ENCODE measurements at regions not wholly inside any gene's neighbourhood (a gene's known extent, or its start where the extent isn't known, plus 50 kb on each side); places are given as distances from the start of the nearest gene placed in this dataset.
A peak's percentile ranks its signal among the peaks of the same experiment; 100 is the strongest.

- DNase-seq: peak; percentile 26
These were observed 397.9 kb downstream of the BRINP2 start for GRCh38 chr1:177568622-177569021.

- DNase-seq: peak; percentile 70
These were observed 396.6 kb downstream of the BRINP2 start for GRCh38 chr1:177567393-177567792.

- DNase-seq: no peak
These were observed 395.7 kb downstream of the BRINP2 start for GRCh38 chr1:177566495-177566894.

- DNase-seq: no peak
These were observed 390.7 kb downstream of the BRINP2 start for GRCh38 chr1:177561436-177561835.

GRCh38 chr1:177558372-177558771, 387.6 kb downstream of the BRINP2 start:
- no peak for DNase-seq

GRCh38 chr1:177556163-177556562, 385.4 kb downstream of the BRINP2 start:
- no peak for DNase-seq

GRCh38 chr1:177547200-177547599, 376.4 kb downstream of the BRINP2 start:
- DNase-seq: no peak

- no peak for DNase-seq
These were observed 375.6 kb downstream of the BRINP2 start for GRCh38 chr1:177546346-177546745.

GRCh38 chr1:177526201-177526600, 355.4 kb downstream of the BRINP2 start:
- DNase-seq: no peak

- no peak for DNase-seq
These were observed 354.4 kb downstream of the BRINP2 start for GRCh38 chr1:177525176-177525575.

GRCh38 chr1:177517546-177517945, 346.8 kb downstream of the BRINP2 start:
- no peak for DNase-seq

- DNase-seq: no peak
These were observed 343.4 kb downstream of the BRINP2 start for GRCh38 chr1:177514207-177514606.

GRCh38 chr1:177511036-177511435, 340.3 kb downstream of the BRINP2 start:
- DNase-seq: no peak

- DNase-seq: peak; percentile 61
These were observed 335.3 kb downstream of the BRINP2 start for GRCh38 chr1:177505905-177506590.

GRCh38 chr1:177495878-177496277, 325.1 kb downstream of the BRINP2 start:
- DNase-seq: no peak

- DNase-seq: no peak
These were observed 320.0 kb downstream of the BRINP2 start for GRCh38 chr1:177490786-177491185.

- no peak for DNase-seq
These were observed 319.4 kb downstream of the BRINP2 start for GRCh38 chr1:177490036-177490639.

GRCh38 chr1:177488722-177489121, 318.0 kb downstream of the BRINP2 start:
- DNase-seq: no peak

- DNase-seq: peak; percentile 21
These were observed 316.7 kb downstream of the BRINP2 start for GRCh38 chr1:177487481-177487880.

- DNase-seq: no peak
These were observed 310.1 kb downstream of the BRINP2 start for GRCh38 chr1:177480741-177481305.

- DNase-seq: no peak
These were observed 308.8 kb downstream of the BRINP2 start for GRCh38 chr1:177479600-177479999.

- DNase-seq: no peak
These were observed 305.9 kb downstream of the BRINP2 start for GRCh38 chr1:177476676-177477075.

GRCh38 chr1:177472567-177472966, 301.8 kb downstream of the BRINP2 start:
- DNase-seq: no peak

GRCh38 chr1:177471244-177471643, 300.5 kb downstream of the BRINP2 start:
- DNase-seq: no peak

GRCh38 chr1:177469519-177469918, 298.8 kb downstream of the BRINP2 start:
- no peak for DNase-seq
